ENCODE measurements at regions not wholly inside any gene's neighbourhood (a gene's known extent, or its start where the extent isn't known, plus 50 kb on each side); places are given as distances from the start of the nearest gene placed in this dataset.

DNA sequence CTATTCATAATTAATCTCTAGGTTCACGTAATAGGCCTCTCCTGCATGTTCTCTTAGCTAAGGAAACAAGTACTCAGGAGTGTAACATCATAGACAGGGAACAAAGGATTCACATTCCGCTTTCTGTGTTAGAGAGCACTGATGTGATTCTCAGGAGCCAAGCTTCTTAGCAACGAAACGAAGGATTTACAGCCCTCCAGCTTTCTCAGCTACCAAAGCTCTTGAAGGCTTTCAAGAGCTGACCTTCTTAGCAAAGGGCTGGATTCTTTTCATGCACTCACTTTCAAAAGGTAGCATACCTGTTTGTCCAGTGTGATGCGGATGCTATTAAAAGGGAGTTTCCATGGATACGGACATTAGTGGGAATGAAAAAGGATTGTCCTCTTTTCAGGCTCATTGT, 107.4 kb downstream of the TUSC1 start:
- TF ChIP-seq TAF1 (IDR thresholded peaks at IDR 0.05; ENCODE audit: low read depth), result no peak
- no peak for TF ChIP-seq CREB1 (IDR thresholded peaks at IDR 0.05; ENCODE audit: low read depth)
- no peak for TF ChIP-seq CEBPB (IDR thresholded peaks at IDR 0.05)
- TF ChIP-seq TEAD4 (IDR thresholded peaks at IDR 0.05), result no peak
- TF ChIP-seq, protein P1, sequence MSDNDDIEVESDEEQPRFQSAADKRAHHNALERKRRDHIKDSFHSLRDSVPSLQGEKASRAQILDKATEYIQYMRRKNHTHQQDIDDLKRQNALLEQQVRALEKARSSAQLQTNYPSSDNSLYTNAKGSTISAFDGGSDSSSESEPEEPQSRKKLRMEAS (IDR thresholded peaks at IDR 0.05), result no peak
- TF ChIP-seq, protein P2, sequence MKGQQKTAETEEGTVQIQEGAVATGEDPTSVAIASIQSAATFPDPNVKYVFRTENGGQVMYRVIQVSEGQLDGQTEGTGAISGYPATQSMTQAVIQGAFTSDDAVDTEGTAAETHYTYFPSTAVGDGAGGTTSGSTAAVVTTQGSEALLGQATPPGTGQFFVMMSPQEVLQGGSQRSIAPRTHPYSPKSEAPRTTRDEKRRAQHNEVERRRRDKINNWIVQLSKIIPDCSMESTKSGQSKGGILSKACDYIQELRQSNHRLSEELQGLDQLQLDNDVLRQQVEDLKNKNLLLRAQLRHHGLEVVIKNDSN (IDR thresholded peaks at IDR 0.05), result no peak
- TF ChIP-seq FOXM1 (IDR thresholded peaks at IDR 0.05; ENCODE audit: borderline replicate concordance, low read depth), result no peak
- TF ChIP-seq, protein P3, sequence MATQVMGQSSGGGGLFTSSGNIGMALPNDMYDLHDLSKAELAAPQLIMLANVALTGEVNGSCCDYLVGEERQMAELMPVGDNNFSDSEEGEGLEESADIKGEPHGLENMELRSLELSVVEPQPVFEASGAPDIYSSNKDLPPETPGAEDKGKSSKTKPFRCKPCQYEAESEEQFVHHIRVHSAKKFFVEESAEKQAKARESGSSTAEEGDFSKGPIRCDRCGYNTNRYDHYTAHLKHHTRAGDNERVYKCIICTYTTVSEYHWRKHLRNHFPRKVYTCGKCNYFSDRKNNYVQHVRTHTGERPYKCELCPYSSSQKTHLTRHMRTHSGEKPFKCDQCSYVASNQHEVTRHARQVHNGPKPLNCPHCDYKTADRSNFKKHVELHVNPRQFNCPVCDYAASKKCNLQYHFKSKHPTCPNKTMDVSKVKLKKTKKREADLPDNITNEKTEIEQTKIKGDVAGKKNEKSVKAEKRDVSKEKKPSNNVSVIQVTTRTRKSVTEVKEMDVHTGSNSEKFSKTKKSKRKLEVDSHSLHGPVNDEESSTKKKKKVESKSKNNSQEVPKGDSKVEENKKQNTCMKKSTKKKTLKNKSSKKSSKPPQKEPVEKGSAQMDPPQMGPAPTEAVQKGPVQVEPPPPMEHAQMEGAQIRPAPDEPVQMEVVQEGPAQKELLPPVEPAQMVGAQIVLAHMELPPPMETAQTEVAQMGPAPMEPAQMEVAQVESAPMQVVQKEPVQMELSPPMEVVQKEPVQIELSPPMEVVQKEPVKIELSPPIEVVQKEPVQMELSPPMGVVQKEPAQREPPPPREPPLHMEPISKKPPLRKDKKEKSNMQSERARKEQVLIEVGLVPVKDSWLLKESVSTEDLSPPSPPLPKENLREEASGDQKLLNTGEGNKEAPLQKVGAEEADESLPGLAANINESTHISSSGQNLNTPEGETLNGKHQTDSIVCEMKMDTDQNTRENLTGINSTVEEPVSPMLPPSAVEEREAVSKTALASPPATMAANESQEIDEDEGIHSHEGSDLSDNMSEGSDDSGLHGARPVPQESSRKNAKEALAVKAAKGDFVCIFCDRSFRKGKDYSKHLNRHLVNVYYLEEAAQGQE (IDR thresholded peaks at IDR 0.05; ENCODE audit: low read depth), result no peak
- TF ChIP-seq RAD21 (IDR thresholded peaks at IDR 0.05; ENCODE audit: low read depth), result no peak
- no peak for TF ChIP-seq EP300 (IDR thresholded peaks at IDR 0.05; ENCODE audit: borderline replicate concordance)
- no peak for TF ChIP-seq EGR1 (IDR thresholded peaks at IDR 0.05)
- no peak for TF ChIP-seq NFIC (IDR thresholded peaks at IDR 0.05)
- TF ChIP-seq TCF12 (IDR thresholded peaks at IDR 0.05; ENCODE audit: low read depth), result no peak
- no peak for TF ChIP-seq YY1 (IDR thresholded peaks at IDR 0.05; ENCODE audit: low read depth)

DNA sequence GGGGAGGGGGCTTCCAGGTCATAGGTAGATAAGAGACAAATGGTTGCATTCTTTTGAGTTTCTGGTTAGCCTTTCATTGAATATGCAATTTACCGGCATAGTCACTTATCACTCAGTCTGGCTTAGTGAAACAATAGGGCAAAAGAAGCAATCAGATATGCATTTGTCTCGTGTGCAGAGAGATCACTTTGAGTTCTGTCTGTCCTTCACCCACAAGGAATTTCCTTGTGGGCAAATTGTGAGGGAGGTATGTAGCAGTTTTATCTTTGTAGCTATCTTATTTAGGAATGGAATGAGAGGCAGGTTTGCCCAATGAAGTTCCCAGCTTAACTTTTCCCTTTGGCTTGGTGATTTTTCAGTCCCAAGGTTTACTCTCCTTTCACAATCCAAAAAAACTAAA, 116.1 kb downstream of the TUSC1 start:
- TF ChIP-seq ZBTB7A (IDR thresholded peaks at IDR 0.05; ENCODE audit: low read depth) (no peak), NFIC (IDR thresholded peaks at IDR 0.05) (no peak)

DNA sequence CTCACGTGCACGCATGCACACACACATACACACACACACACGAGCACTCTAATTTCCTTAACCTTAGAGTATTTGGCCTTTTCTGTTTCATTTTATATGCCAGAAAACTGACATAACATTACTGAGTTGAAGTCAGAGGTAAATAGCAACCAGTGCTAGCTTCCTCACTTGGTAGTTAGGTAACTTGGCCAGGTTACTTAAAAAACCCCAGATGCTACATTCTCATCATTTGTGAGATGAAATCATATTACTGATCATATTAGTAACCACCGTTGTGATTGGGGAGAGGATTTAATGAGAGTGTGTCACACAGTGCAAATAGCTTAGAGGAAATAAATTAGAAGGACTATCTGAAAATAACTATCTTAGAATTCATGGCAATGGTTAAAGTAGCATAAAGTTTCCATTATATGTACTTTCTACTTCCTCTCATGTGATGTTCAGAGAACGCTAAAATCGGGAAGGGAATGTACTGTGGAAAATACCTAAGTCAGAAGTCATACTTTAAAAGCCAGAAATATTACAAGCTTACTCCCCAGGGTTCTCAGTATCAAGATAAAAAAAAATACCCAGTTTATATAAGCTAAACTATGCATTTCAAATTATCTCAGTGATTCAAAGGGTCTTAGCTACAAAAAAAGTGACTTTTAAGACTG, 120.5 kb downstream of the TUSC1 start:
- no peak for TF ChIP-seq CREB1 (IDR thresholded peaks at IDR 0.05; ENCODE audit: low read depth)
- no peak for TF ChIP-seq FOXM1 (IDR thresholded peaks at IDR 0.05; ENCODE audit: borderline replicate concordance, low read depth)
- TF ChIP-seq, protein P1 (IDR thresholded peaks at IDR 0.05), result no peak
- TF ChIP-seq RAD21 (IDR thresholded peaks at IDR 0.05; ENCODE audit: low read depth), result no peak
- no peak for TF ChIP-seq TCF12 (IDR thresholded peaks at IDR 0.05; ENCODE audit: low read depth)
- TF ChIP-seq, protein P2 (IDR thresholded peaks at IDR 0.05), result no peak
- no peak for TF ChIP-seq EP300 (IDR thresholded peaks at IDR 0.05; ENCODE audit: borderline replicate concordance)
- no peak for TF ChIP-seq YY1 (IDR thresholded peaks at IDR 0.05; ENCODE audit: low read depth)
- TF ChIP-seq ZBTB7A (IDR thresholded peaks at IDR 0.05; ENCODE audit: low read depth), result no peak
- TF ChIP-seq EGR1 (IDR thresholded peaks at IDR 0.05), result no peak
- TF ChIP-seq, protein P3 (IDR thresholded peaks at IDR 0.05; ENCODE audit: low read depth), result no peak
- TF ChIP-seq TAF1 (IDR thresholded peaks at IDR 0.05; ENCODE audit: low read depth), result no peak
- TF ChIP-seq CEBPB (IDR thresholded peaks at IDR 0.05), result no peak
- no peak for TF ChIP-seq TEAD4 (IDR thresholded peaks at IDR 0.05)
- no peak for TF ChIP-seq NFIC (IDR thresholded peaks at IDR 0.05)

DNA sequence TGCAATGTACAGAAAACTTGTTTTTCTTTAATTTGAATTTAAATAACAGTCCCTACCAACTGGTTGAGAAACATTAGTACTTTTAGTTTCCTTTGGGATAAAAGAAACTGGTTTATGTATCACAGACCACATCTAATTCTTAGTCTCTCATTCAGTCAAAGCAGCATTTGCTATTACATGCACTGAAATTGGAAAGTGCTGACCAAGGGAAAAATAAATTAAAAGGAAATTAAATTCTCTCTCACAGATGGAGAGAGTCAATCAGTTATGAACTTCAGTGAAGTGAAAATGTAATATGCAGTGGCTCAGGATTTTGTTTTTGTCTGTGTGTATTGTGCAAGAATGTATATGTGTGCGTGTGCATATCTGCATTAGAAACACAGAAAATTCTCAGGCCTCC, 121.7 kb downstream of the TUSC1 start:
- TF ChIP-seq CEBPB (IDR thresholded peaks at IDR 0.05) (no peak), EGR1 (IDR thresholded peaks at IDR 0.05) (no peak), NFIC (IDR thresholded peaks at IDR 0.05) (no peak), CREB1 (IDR thresholded peaks at IDR 0.05; ENCODE audit: low read depth) (no peak), FOXM1 (IDR thresholded peaks at IDR 0.05; ENCODE audit: borderline replicate concordance, low read depth) (no peak), RAD21 (IDR thresholded peaks at IDR 0.05; ENCODE audit: low read depth) (no peak), TCF12 (IDR thresholded peaks at IDR 0.05; ENCODE audit: low read depth) (no peak), ZBTB7A (IDR thresholded peaks at IDR 0.05; ENCODE audit: low read depth) (no peak), YY1 (IDR thresholded peaks at IDR 0.05; ENCODE audit: low read depth) (no peak), TAF1 (IDR thresholded peaks at IDR 0.05; ENCODE audit: low read depth) (no peak), TEAD4 (IDR thresholded peaks at IDR 0.05) (no peak), EP300 (IDR thresholded peaks at IDR 0.05; ENCODE audit: borderline replicate concordance) (no peak)
- TF ChIP-seq, protein P3 (IDR thresholded peaks at IDR 0.05; ENCODE audit: low read depth), result no peak
- TF ChIP-seq, protein P2 (IDR thresholded peaks at IDR 0.05), result no peak
- TF ChIP-seq, protein P1 (IDR thresholded peaks at IDR 0.05), result no peak
